GM19468 (cell line): ENCODE measurements at regions not wholly inside any gene's neighbourhood (a gene's known extent, or its start where the extent isn't known, plus 50 kb on each side); places are given as distances from the start of the nearest gene placed in this dataset.
"Not testable (repeated sequence)": the region's sequence is repeated elsewhere in the genome, so short reads cannot be mapped to it uniquely, and the experiment has no call there.

Experiments used
- ATAC-seq: cut with Tn5 transposase; IDR thresholded peaks from one replicate; pipeline ENCODE4 v1.9.1; 2021; ENCODE audit warnings: mild to moderate bottlenecking, moderate library complexity, moderate number of reproducible peaks; ENCODE audit not compliant: unreplicated experiment; ENCODE audit errors: extremely low read depth

- ATAC-seq = no peak
These were observed 655.3 kb downstream of the LRRC70 start for GRCh38 chr5:63233911-63234310.

GRCh38 chr5:63233361-63233760 is 654.7 kb downstream of the LRRC70 start:
- no peak for ATAC-seq

- no peak for ATAC-seq
These were observed 652.1 kb downstream of the LRRC70 start for GRCh38 chr5:63230754-63231153.

GRCh38 chr5:63228154-63228553 is 649.5 kb downstream of the LRRC70 start:
- no peak for ATAC-seq

- no peak for ATAC-seq
These were observed 641.6 kb downstream of the LRRC70 start for GRCh38 chr5:63220244-63220643.

- no peak for ATAC-seq
These were observed 638.8 kb downstream of the LRRC70 start for GRCh38 chr5:63217422-63217821.

- ATAC-seq = no peak
These were observed 634.6 kb downstream of the LRRC70 start for GRCh38 chr5:63213256-63213655.

- ATAC-seq = no peak
These were observed 633.0 kb downstream of the LRRC70 start for GRCh38 chr5:63211448-63212132.

GRCh38 chr5:63205976-63206375 is 627.4 kb downstream of the LRRC70 start:
- no peak for ATAC-seq

- no peak for ATAC-seq
These were observed 623.1 kb downstream of the LRRC70 start for GRCh38 chr5:63201738-63202137.

- ATAC-seq = no peak
These were observed 615.5 kb downstream of the LRRC70 start for GRCh38 chr5:63194126-63194525.

- not testable (repeated sequence) for ATAC-seq
These were observed 601.6 kb downstream of the LRRC70 start for GRCh38 chr5:63180190-63180589.

- no peak for ATAC-seq
These were observed 597.2 kb downstream of the LRRC70 start for GRCh38 chr5:63175850-63176249.

GRCh38 chr5:63170486-63170885 is 591.9 kb downstream of the LRRC70 start:
- ATAC-seq = no peak

- ATAC-seq = no peak
These were observed 586.4 kb downstream of the LRRC70 start for GRCh38 chr5:63164838-63165535.

GRCh38 chr5:63164339-63164738 is 585.7 kb downstream of the LRRC70 start:
- no peak for ATAC-seq

- no peak for ATAC-seq
These were observed 576.7 kb downstream of the LRRC70 start for GRCh38 chr5:63155310-63155631.

GRCh38 chr5:63154476-63155309 is 576.1 kb downstream of the LRRC70 start:
- no peak for ATAC-seq

GRCh38 chr5:63152871-63153270 is 574.3 kb downstream of the LRRC70 start:
- ATAC-seq = no peak

- no peak for ATAC-seq
These were observed 566.5 kb downstream of the LRRC70 start for GRCh38 chr5:63145167-63145566.

- no peak for ATAC-seq
These were observed 563.0 kb downstream of the LRRC70 start for GRCh38 chr5:63141591-63141990.
